H7 (cell line): ENCODE measurements at regions not wholly inside any gene's neighbourhood (a gene's known extent, or its start where the extent isn't known, plus 50 kb on each side); places are given as distances from the start of the nearest gene placed in this dataset.

ENCODE experiments used
- DNase-seq: peaks from one replicate; pipeline ENCODE4 v3.0.0; 2012
- H3K27me3 ChIP-seq: 2 replicates; pipeline ENCODE4 v1.6.0; 2011; ENCODE audit warnings: mild to moderate bottlenecking, low read length; ENCODE audit not compliant: control insufficient read depth, insufficient read depth
- H3K36me3 ChIP-seq: replicated peaks from 2 replicates; pipeline ENCODE4 v1.5.1; 2011; ENCODE audit warnings: low read length; ENCODE audit not compliant: control insufficient read depth, insufficient read depth
- H3K4me3 ChIP-seq: 2 replicates; pipeline ENCODE4 v1.5.1; 2011; ENCODE audit warnings: low read depth, mild to moderate bottlenecking, control low read depth, low read length, moderate library complexity; ENCODE audit not compliant: insufficient read depth

DNA sequence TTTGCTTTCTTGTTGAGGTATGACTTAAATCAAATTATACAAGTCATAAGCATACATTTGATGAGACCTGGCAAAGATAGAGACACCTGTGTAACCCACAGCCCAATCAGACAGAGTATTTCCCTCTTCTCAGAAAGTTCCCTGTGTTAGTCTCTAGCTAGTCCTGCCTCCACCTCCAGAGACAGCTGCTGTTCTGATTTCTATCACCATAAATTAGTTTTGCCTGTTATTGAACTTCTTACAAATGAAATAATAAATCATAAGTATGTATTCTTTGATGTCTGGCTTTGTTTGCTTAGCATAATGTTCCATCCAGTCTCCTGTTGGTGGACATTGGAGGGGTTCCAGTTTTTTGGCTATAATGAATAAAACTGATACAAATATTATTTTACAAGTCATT is 194.5 kb downstream of the ICE1 start:
- no peaks in the 10 kb centered on the region for H3K36me3 ChIP-seq
- H3K27me3 ChIP-seq, result no peaks in the 10 kb centered on the region
- no peak for DNase-seq
- H3K4me3 ChIP-seq, result no peak overlapping the region

DNA sequence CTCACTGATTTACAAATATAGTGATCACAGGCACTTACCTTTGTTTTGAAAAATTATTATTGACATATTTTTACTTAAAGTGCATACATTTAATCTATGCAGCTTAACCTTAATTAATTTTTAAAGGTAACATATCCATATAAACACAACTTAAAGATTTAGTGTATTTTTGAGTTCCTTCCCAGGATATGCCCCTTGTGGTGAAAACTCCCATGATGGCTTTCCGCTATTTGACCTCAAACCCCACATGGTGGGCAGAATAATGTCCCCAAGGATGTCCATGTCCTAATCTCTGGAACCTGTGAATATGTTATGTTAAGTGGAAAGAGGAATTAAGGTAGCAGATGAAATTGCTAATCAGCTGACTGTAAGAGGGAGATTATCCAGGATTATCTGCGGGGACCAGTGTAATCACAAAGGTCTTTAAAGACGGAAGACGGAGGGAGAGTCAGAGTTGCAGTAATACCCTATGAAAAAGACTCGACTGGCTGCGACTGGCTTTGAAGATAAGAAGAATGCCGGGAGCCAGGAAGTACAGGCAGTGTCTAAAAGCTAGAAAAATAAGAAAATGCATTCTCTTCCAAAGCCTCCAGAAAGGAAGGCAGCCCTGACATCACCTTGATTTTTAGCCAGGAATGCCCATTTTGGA is 193.9 kb downstream of the ICE1 start:
- no peak for DNase-seq
- Histone ChIP-seq H3K4me3 (no peak overlapping the region), H3K27me3 (no peaks in the 10 kb centered on the region), H3K36me3 (no peaks in the 10 kb centered on the region)

DNA sequence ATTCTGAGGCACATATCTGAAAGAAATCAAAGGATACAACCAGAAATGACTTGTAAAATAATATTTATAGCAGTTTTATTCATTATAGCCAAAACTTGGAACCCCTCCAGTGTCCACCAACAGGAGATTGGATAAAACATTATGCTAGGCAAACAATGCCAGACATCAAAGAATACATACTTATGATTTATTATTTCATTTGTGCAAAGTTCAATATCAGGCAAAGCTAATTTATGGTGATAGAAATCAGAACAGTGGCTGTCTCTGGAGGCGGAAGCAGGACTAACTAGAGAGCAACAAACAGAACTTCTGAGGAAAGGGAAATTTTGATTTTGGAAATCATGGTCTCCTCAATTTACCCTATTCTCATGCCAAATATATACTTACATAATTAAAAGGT is 193.1 kb downstream of the ICE1 start:
- no peak overlapping the region for H3K4me3 ChIP-seq
- H3K36me3 ChIP-seq, result no peaks in the 10 kb centered on the region
- no peaks in the 10 kb centered on the region for H3K27me3 ChIP-seq
- DNase-seq, result no peak

DNA sequence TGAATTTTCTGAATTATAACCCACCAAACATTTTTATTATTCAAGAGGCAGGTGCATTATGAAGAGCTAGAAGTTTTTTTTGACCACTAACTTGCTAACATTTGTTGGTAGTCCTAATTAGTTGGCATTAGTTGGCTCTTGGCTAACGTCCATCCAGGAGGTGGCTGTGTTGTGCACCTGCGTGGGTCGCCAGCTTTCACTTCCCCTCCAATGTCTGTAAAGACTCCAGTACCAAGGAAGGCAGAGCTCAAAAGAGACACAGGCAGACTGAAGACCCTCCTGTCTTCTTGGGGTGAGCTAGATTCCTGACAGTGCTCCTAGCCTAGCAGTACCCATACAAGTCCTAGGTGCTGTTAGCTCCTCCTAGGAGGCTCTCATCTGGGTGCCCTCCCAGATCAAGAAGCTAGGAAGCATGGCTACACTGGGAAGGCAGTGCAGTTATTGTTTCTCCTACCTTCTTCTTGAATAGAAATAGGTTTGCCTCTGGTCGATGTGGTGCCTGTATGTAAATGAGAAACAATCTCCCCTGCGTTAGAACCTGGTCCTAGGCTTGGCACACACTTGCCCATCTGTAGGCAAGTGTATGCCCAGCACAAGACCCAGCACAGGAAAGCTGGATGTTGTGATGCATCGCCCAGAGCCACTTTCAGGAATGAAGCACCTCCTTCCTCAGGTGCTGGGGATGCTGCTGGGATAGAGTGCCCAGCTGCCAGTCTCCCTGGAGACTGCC is 190.9 kb downstream of the ICE1 start:
- DNase-seq, result no peak
- no peaks in the 10 kb centered on the region for H3K27me3 ChIP-seq
- no peak overlapping the region for H3K4me3 ChIP-seq
- no peaks in the 10 kb centered on the region for H3K36me3 ChIP-seq

DNA sequence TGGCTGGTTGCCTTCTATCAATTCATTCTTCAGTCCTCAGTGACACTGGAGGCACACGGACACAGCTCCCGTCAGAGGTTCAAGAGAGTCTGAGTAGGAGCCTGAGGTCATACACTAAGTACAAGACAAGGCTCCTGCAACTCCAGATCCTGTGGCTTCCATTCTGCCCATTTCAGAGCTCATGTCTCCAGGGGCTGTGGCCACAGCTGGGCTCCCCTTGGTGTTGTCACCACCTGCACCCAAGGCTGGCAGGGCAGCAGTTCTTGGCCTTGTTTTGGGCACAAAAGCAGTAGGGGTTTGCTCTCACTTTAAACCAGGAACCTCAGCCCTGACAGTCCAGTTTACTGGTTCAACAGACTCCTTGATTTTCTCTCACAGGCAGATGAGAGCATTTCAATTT is 189.6 kb downstream of the ICE1 start:
- Histone ChIP-seq H3K27me3 (no peaks in the 10 kb centered on the region), H3K36me3 (no peaks in the 10 kb centered on the region), H3K4me3 (no peak overlapping the region)
- no peak for DNase-seq

DNA sequence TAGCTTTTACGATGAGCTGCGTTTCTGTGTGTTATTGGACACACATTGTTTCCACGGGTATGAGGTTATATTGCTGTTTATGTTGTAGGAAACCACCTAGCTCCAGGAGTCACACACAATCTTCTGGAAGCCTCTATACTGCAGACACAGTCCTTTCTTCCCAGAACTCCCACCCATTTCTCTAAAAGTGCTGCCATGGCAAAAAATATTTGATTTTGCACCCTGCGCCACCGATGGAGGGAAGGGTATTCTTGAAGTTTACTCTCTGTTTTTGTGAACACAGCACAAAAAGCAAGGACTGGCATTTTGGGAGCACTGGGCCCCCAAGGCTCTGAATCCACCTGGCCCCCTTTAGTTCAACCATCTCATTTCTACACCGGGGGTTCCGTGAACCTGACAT is 187.5 kb downstream of the ICE1 start:
- Histone ChIP-seq H3K36me3 (no peaks in the 10 kb centered on the region), H3K4me3 (no peak overlapping the region), H3K27me3 (no peaks in the 10 kb centered on the region)
- no peak for DNase-seq

DNA sequence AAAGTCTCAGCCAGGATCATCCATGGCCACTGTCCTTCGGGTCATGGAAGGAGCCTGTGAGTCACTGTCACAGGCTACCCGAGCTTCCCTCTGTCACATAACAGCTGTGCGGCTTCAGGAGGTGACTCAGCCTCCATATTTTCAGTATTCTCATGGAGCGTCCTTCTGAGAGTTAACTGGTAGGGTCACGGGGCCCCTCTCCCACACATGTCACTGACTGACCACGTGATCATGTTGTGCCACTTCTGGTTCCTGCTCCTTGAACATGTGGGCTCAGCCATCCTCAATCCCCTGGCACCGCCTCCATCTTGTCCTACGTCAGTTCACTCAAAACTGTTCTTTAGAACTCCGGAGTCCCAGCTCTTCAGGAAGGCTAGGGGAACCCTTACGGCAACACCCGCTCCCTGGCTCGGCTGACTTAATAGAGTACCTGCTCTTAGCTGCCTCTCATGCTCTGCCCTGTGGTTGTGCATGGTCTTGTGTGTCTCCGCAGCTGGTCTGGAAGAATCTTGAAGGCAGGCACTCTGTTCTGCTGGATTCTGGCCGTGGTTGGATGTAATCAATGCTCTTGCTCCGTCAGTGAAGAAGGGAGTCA is 182.8 kb downstream of the ICE1 start:
- H3K27me3 ChIP-seq, result no peaks in the 10 kb centered on the region
- H3K36me3 ChIP-seq, result no peaks in the 10 kb centered on the region
- no peak for DNase-seq
- H3K4me3 ChIP-seq, result no peak overlapping the region

DNA sequence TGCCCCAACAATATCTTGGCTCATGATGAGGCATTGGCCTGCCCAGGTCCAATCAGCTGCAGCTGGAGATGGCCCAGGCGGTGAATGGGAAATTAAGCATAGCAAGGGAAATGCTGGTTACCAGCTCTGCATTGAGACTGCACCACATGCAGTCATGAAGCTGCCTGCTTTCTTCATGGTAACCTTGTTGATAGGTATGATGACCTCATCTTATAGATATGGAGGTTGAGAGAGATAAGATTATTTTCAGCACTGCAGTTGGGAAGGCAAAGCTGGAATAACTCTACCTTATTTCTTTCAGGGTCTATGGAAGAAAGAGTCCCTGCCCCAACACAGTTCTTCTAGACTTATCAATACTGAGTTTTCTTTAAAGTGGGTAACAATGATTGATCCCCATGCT is 180.1 kb downstream of the ICE1 start:
- Histone ChIP-seq H3K27me3 (no peaks in the 10 kb centered on the region), H3K4me3 (no peak overlapping the region), H3K36me3 (no peaks in the 10 kb centered on the region)
- DNase-seq, result no peak

DNA sequence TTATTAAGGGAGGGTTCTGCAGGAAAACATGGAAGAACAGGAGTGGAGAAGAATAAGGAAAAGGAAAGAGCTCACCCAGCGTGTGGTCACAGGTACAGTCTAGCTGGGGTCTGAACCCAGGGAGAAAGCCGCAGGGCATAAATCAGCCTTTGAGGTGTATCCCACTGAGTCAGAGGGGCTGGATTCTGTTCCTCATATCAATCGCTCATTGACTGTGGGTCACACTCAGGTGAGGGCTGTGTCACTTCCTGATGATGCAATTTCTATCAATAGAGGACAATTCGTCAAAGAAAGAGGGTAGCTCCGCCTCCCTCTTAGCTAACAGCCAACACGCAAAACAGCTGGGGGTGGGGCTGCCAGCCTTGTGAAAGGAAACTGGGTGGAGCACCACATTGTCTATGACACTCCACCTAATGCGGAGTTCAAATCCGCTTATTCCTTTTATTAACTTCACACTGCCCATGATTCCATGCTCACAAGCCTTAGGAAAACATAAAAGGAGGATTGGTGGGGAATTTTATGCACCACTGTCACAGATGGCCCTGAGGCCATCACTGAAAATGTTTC is 176.2 kb downstream of the ICE1 start:
- no peak overlapping the region for H3K4me3 ChIP-seq
- no peaks in the 10 kb centered on the region for H3K36me3 ChIP-seq
- no peaks in the 10 kb centered on the region for H3K27me3 ChIP-seq
- no peak for DNase-seq

DNA sequence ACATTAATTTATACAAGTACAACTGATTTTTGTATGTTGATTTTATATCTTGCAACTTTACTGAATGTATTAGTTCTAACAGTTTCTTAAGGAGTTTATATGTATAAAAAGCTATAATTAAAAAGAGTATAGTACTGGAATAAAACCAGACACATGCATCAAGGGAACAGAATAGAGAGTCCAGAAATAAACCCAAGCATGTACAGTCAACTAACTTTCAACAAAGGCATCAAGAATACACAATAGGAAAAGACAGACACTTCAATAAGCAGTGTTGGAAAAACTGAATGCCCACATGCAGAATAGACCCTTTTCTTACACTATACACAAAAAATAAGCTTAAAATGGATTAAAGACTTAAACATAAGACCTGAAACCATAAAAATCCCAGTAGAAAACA is 170.9 kb downstream of the ICE1 start:
- no peaks in the 10 kb centered on the region for H3K27me3 ChIP-seq
- no peak for DNase-seq
- H3K4me3 ChIP-seq, result no peak overlapping the region

DNA sequence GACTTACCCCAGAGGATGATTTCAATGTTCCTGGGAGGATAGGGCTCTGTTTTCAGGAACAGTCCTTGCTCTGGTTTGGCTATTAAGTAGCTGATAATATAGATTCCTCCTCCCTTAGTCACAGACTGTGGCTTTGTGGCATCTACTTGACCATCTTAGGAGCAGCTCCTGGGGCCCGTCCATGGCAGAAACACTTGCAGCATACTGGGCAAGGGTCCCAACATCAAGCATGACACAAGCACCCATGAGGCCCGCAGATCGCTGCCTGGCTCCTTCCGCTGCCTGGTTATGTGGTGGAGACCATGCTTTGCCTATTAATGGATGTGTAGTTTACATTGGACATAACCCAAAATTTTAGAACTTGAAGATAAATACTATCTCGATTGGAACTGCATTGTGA is 170.1 kb downstream of the ICE1 start:
- H3K4me3 ChIP-seq, result no peak overlapping the region
- no peaks in the 10 kb centered on the region for H3K27me3 ChIP-seq
- no peak for DNase-seq
- no peaks in the 10 kb centered on the region for H3K36me3 ChIP-seq

More for the DNA sequence above, 170.9 kb downstream of the ICE1 start:
- no peaks in the 10 kb centered on the region for H3K36me3 ChIP-seq

DNA sequence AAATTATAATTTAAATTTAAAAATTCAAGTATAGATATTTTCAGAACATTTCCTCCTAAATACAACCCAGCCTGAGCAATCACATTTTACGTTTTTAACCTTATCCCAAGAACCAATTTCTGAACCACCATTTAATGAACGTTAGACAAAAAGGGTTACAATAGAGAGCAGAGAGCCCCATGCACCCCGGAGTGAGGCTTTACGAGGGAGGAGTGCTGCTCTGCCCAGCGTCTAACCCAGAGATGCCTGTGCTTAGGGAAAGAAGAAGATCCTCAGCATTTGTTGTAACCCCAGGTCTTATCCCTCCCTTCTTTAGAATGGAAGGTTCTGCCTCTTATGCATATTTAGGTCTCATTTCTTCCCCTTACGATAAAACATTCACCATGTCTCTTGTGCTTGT is 169.1 kb downstream of the ICE1 start:
- no peaks in the 10 kb centered on the region for H3K36me3 ChIP-seq
- no peaks in the 10 kb centered on the region for H3K27me3 ChIP-seq
- H3K4me3 ChIP-seq, result no peak overlapping the region
- no peak for DNase-seq

DNA sequence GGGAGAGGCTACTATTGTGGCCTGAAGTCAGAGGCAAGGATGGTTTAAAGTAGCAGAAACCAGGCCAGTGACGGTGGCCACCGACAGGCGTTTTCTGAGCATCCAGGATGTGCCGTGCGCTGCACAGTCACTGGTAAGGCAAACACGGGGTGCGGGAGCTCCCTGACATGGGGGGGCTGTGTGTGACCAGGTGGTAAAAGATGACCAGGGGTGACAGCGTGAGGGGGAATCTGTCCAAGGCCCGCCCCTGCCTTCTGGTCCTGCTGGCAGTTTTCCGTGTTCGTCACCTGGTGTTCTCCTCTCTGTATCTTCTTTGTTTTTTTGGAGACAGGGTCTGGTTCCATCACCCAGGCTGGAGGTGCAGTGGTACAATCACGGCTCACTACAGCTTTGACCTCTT is 167.4 kb downstream of the ICE1 start:
- Histone ChIP-seq H3K27me3 (no peaks in the 10 kb centered on the region), H3K4me3 (no peak overlapping the region), H3K36me3 (no peaks in the 10 kb centered on the region; the same call in 1 of the 2 replicates)
- DNase-seq, result no peak

DNA sequence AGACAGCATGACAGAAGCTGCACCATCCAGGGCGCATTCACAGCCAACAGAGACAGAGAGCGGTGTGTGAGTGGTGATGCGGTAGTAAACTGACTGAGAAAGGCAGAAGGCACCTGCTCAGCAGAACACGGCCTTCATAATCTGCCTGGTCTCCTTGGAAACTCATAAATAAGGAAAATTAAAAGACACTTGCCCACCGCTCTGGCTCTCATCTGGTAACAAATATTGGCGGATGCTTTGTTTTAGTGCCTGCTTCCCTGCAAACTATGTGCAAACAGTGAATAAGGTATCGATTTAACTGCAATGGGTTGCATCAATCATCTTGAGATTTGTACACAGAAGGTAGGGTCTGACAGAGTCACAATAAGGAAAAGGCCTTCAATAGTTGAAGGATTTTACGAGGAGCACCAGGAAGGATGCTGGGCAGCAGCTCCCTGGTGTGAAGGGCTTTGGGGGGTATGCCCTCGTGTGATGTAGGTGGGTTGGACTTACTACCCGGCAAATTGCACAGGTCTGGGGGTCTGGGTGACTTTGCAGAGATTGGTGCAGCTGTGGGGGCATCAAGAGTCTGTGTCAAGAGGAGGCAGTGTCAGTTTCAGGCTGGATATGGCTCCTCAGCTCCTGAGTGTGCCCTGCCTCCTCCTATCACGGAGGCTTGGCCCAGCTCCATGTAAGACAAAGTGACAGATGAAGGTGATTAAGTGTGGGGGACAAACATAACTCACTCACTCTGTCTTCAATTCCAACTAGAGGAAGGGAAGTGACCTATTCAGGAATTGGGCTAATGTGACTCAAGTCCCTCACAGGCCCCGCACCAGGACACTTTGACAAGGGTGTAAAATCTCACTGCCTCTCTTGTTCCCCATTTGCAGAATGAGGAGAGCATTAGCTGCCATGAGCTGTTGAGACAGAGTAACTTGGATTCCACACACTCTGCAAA is 166.7 kb downstream of the ICE1 start:
- Histone ChIP-seq H3K27me3 (no peaks in the 10 kb centered on the region), H3K4me3 (no peak overlapping the region), H3K36me3 (no peaks in the 10 kb centered on the region; the same call in 1 of the 2 replicates)
- DNase-seq, result no peak
